HepG2 (cell line): ENCODE measurements at regions not wholly inside any gene's neighbourhood (a gene's known extent, or its start where the extent isn't known, plus 50 kb on each side); places are given as distances from the start of the nearest gene placed in this dataset.
A peak's percentile ranks its signal among the peaks of the same experiment; 100 is the strongest.
"Not testable (repeated sequence)": the region's sequence is repeated elsewhere in the genome, so short reads cannot be mapped to it uniquely, and the experiment has no call there.

ENCODE experiments used
- ATAC-seq: fragments of 200-7000 bp; cut with Tn5 transposase; 3 replicates; pipeline ENCODE4 v1.9.1; 2020; ENCODE audit warnings: mild to moderate bottlenecking, moderate library complexity
- BruUV-seq: library from RNA; stranded (reverse); fragments of 400-500 nt; replicated peaks from 2 replicates; lab custom pipeline; 2021; lab: Mats Ljungman, UMichigan
- CTCF ChIA-PET: fragments of 300-600 bp; formaldehyde crosslinking; extraction: SDS; loops from one replicate; lab custom pipeline; 2021; ENCODE audit warnings: low total read pairs, inconsistent platforms, low intra/inter-chr PET ratio; lab: Yijun Ruan, JAX
- POLR2A ChIA-PET: fragments of 350-600 bp; sonication (Branson Sonifier 250); formaldehyde crosslinking; loops from one replicate; lab custom pipeline; 2020; ENCODE audit warnings: antibody characterized with exemption, inconsistent platforms; lab: Yijun Ruan, JAX
- DNase-seq: peaks from one replicate; pipeline ENCODE4 v3.0.0-alpha.2; 2015; ENCODE audit warnings: low spot score
- FAIRE-seq: peaks from 3 replicates; lab custom pipeline; 2011; peaks lifted over from hg19 to GRCh38; lab: Jason Lieb, UNC
- H2AFZ ChIP-seq: one replicate; pipeline ENCODE4 v1.6.1; 2011; ENCODE audit warnings: low read length, inconsistent platforms
- H3K27ac ChIP-seq: fragments of 300-600 bp; 3 replicates; pipeline ENCODE4 v1.8.0; 2011; ENCODE audit warnings: mixed run types, mild to moderate bottlenecking, mixed read lengths, low read length, inconsistent platforms; ENCODE audit not compliant: insufficient read depth; ENCODE audit errors: extremely low read length
- H3K27me3 ChIP-seq, 2 experiments: fragments of 200-600 bp in 1 of 2; 2 replicates in 1 of 2; 3 replicates in 1 of 2; pipeline versions ENCODE4 v1.6.0 to v1.8.0; 2011; ENCODE audit warnings: low read length in 2 of 2, mild to moderate bottlenecking in 2 of 2, moderate library complexity in 2 of 2, inconsistent platforms in 1 of 2; ENCODE audit not compliant: insufficient read depth in 2 of 2, control insufficient read depth in 1 of 2
- H3K36me3 ChIP-seq, 2 experiments: fragments of 200-600 bp in 1 of 2; replicated peaks in 1 of 2; 2 replicates in 1 of 2; 3 replicates in 1 of 2; pipeline versions ENCODE4 v1.5.1 to v1.8.0; 2011; ENCODE audit warnings: low read length in 2 of 2, inconsistent platforms in 1 of 2; ENCODE audit not compliant: insufficient read depth in 2 of 2, control insufficient read depth in 1 of 2
- H3K4me1 ChIP-seq: 2 replicates; pipeline ENCODE4 v1.5.1; 2012; ENCODE audit warnings: low read length, inconsistent platforms; ENCODE audit not compliant: insufficient read depth
- H3K4me2 ChIP-seq: 2 replicates; pipeline ENCODE4 v1.6.0; 2011; ENCODE audit warnings: low read depth, low read length, inconsistent platforms
- H3K4me3 ChIP-seq, 3 experiments: fragments of 200-600 bp in 1 of 3; sonication (generic), shearing (Covaris generic) in 1 of 3; replicated peaks in 1 of 3; 2 replicates each; pipeline ENCODE4 v1.5.1; 2011 to 2016; ENCODE audit warnings: low read length in 3 of 3, inconsistent platforms in 2 of 3, low read depth in 2 of 3, mild to moderate bottlenecking in 2 of 3, control low read depth in 1 of 3, mixed read lengths in 1 of 3; ENCODE audit not compliant: insufficient read depth in 1 of 3
- H3K79me2 ChIP-seq: one replicate; pipeline ENCODE4 v1.6.1; 2011; ENCODE audit warnings: low read length, inconsistent platforms; ENCODE audit not compliant: insufficient read depth
- H3K9ac ChIP-seq: 2 replicates; pipeline ENCODE4 v1.6.0; 2011; ENCODE audit warnings: mild to moderate bottlenecking, low read depth, low read length, inconsistent platforms; ENCODE audit not compliant: insufficient read depth
- H3K9me3 ChIP-seq: 2 replicates; pipeline ENCODE4 v1.5.1; 2012; ENCODE audit warnings: mild to moderate bottlenecking, low read length
- H4K20me1 ChIP-seq: 2 replicates; pipeline ENCODE4 v1.6.0; 2011; ENCODE audit warnings: inconsistent platforms, mild to moderate bottlenecking, low read length, moderate library complexity; ENCODE audit not compliant: insufficient read depth
- GABPB1 ChIP-seq: IDR thresholded peaks from 2 replicates; pipeline ENCODE4 v1.6.1; 2016; ENCODE audit warnings: mild to moderate bottlenecking, missing genetic modification reagents, moderate library complexity, missing compliant biosample characterization
- HMGXB4 ChIP-seq, 2 experiments: sonication (generic) in 1 of 2; formaldehyde crosslinking in 1 of 2; IDR thresholded peaks; 2 replicates each; pipeline versions ENCODE4 v1.4.0 to v1.6.1; 2018 to 2020; ENCODE audit warnings: missing genetic modification reagents in 2 of 2, borderline replicate concordance in 1 of 2, low read depth in 1 of 2, mild to moderate bottlenecking in 1 of 2, missing biosample characterization in 1 of 2
- KDM2A ChIP-seq: sonication (generic); formaldehyde crosslinking; IDR thresholded peaks from 2 replicates; pipeline ENCODE4 v1.4.0; 2020; ENCODE audit warnings: low read depth, missing genetic modification reagents, borderline replicate concordance
- PATZ1 ChIP-seq: sonication (generic); formaldehyde crosslinking; IDR thresholded peaks from 2 replicates; pipeline ENCODE4 v1.4.0; 2020; ENCODE audit warnings: missing genetic modification reagents
- XRCC5 ChIP-seq: fragments of 200-400 bp; formaldehyde crosslinking; optimal IDR thresholded peaks from 2 replicates; pipeline ENCODE3; 2017; ENCODE audit warnings: mild to moderate bottlenecking, low read length
- ZBED4 ChIP-seq: sonication (generic); formaldehyde crosslinking; IDR thresholded peaks from 2 replicates; pipeline ENCODE4 v1.4.0; 2020; ENCODE audit warnings: missing genetic modification reagents, borderline replicate concordance
- ZNF501 ChIP-seq: sonication (generic); formaldehyde crosslinking; IDR thresholded peaks from 2 replicates; pipeline ENCODE4 v1.5.1; 2020; ENCODE audit warnings: mild to moderate bottlenecking, moderate library complexity, missing genetic modification reagents
- ZNF687 ChIP-seq: sonication (generic); formaldehyde crosslinking; IDR thresholded peaks from 2 replicates; pipeline ENCODE4 v1.5.1; 2020; ENCODE audit warnings: mild to moderate bottlenecking, missing genetic modification reagents, moderate library complexity
- WGBS: methylation state at CpG from one replicate; pipeline ENCODE4 v1.1.6; 2017; ENCODE audit warnings: low lambda C conversion rate; 5-methylcytosine and 5-hydroxymethylcytosine counted together
- in situ Hi-C: cut with HindIII; loops from 2 replicates; pipeline ENCODE4 v1.10.0; 2017; ENCODE audit warnings: low pct_unique_long_range_greater_than_20kb; ENCODE audit not compliant: extremely low pct_ligation_motif_present
- intact Hi-C: fragments of 100-400 bp; cut with micrococcal nuclease; formaldehyde crosslinking; loops from one replicate; pipeline ENCODE4 v1.10.0; 2022; ENCODE audit not compliant: unreplicated experiment

GRCh38 chr5:50922134-50922941 lies 255.9 kb downstream of the PARP8 start:
- 2% methylated on average over 9 of the region's 37 CpGs for WGBS
- not testable (repeated sequence) for FAIRE-seq
- TF ChIP-seq PATZ1 (CRISPR knock-in tag): 0 out of 2 replicates have a peak, but pooled peaks have one; percentile 28
- 0 out of 4 replicates have a peak, but pooled peaks of 1 of the 2 experiments have one; percentile 26 for TF ChIP-seq HMGXB4 (CRISPR knock-in tag; IDR thresholded peaks at IDR 0.05; ENCODE audit: borderline replicate concordance in 1 of 2, low read depth in 1 of 2)
- peak; percentile 34; the same call in 1 of the 2 replicates for TF ChIP-seq KDM2A
- TF ChIP-seq GABPB1 (CRISPR knock-in tag): peak; percentile 30; the same call in 1 of the 2 replicates
- TF ChIP-seq ZNF501 (CRISPR knock-in tag): peak; percentile 52; the same call in 1 of the 2 replicates
- TF ChIP-seq ZNF687 (CRISPR knock-in tag): 0 out of 2 replicates have a peak, but pooled peaks have one; percentile 12
- TF ChIP-seq XRCC5: peak; percentile 46
- TF ChIP-seq ZBED4: 0 out of 2 replicates have a peak, but pooled peaks have one; percentile 26

More at GRCh38 chr5:50922134-50922941, 255.9 kb downstream of the PARP8 start:
- H3K4me1 ChIP-seq, POLR2A ChIA-PET, H3K79me2 ChIP-seq, H2AFZ ChIP-seq, in situ Hi-C loops, H3K36me3 ChIP-seq, H4K20me1 ChIP-seq, H3K9ac ChIP-seq, H3K27ac ChIP-seq, DNase-seq, H3K4me3 ChIP-seq, H3K27me3 ChIP-seq, H3K9me3 ChIP-seq, BruUV-seq, intact Hi-C loops, CTCF ChIA-PET: not testable (repeated sequence)
- H3K4me2 ChIP-seq: 0 out of 2 replicates have a peak overlapping the region, but pooled peaks have one; percentile 25
- peak; percentile 99 for ATAC-seq
